Mesendoderm (in vitro differentiated cells): ENCODE measurements at regions not wholly inside any gene's neighbourhood (a gene's known extent, or its start where the extent isn't known, plus 50 kb on each side); places are given as distances from the start of the nearest gene placed in this dataset.

Experiments
- DNase-seq: peaks from one replicate; pipeline ENCODE4 v3.0.0; 2013
- H2AK5ac ChIP-seq: 2 replicates; pipeline ENCODE4 v1.6.1; 2013; ENCODE audit warnings: low read length, inconsistent platforms
- H2BK120ac ChIP-seq: 2 replicates; pipeline ENCODE4 v1.6.1; 2013; ENCODE audit warnings: low read depth, mild to moderate bottlenecking, low read length, moderate library complexity, mixed read lengths
- H2BK15ac ChIP-seq: replicated peaks from 2 replicates; pipeline ENCODE4 v1.6.1; 2013; ENCODE audit warnings: low read depth, mild to moderate bottlenecking, moderate library complexity
- H2BK5ac ChIP-seq: 2 replicates; pipeline ENCODE4 v1.6.1; 2013; ENCODE audit warnings: low read length, inconsistent platforms
- H3K18ac ChIP-seq: 2 replicates; pipeline ENCODE4 v1.6.1; 2013; ENCODE audit warnings: mild to moderate bottlenecking, low read length, mixed read lengths
- H3K23ac ChIP-seq: one replicate; pipeline ENCODE4 v1.6.1; 2013; ENCODE audit warnings: low read length
- H3K27ac ChIP-seq: 2 replicates; pipeline ENCODE4 v1.5.1; 2013; ENCODE audit warnings: low read depth, mild to moderate bottlenecking, inconsistent platforms, low read length, moderate library complexity
- H3K27me3 ChIP-seq: 2 replicates; pipeline ENCODE4 v1.6.1; 2013; ENCODE audit warnings: low read length, control low read depth, mild to moderate bottlenecking, inconsistent platforms; ENCODE audit not compliant: insufficient read depth, poor library complexity
- H3K36me3 ChIP-seq: 2 replicates; pipeline ENCODE4 v1.6.1; 2013; ENCODE audit warnings: low read length, inconsistent platforms; ENCODE audit not compliant: control insufficient read depth, insufficient read depth
- H3K4ac ChIP-seq: one replicate; pipeline ENCODE4 v1.6.1; 2013; ENCODE audit warnings: low read depth, mild to moderate bottlenecking, low read length, moderate library complexity
- H3K4me1 ChIP-seq: 2 replicates; pipeline ENCODE4 v1.6.1; 2013; ENCODE audit warnings: low read depth, low read length, inconsistent platforms; ENCODE audit not compliant: control insufficient read depth
- H3K4me2 ChIP-seq: 2 replicates; pipeline ENCODE4 v1.6.1; 2013; ENCODE audit warnings: low read length
- H3K4me3 ChIP-seq: 2 replicates; pipeline ENCODE4 v1.5.1; 2013; ENCODE audit warnings: mild to moderate bottlenecking, low read length
- H3K56ac ChIP-seq: one replicate; pipeline ENCODE4 v1.6.1; 2013; ENCODE audit warnings: low read length
- H3K79me1 ChIP-seq: 2 replicates; pipeline ENCODE4 v1.6.1; 2013; ENCODE audit warnings: low read length, inconsistent platforms
- H3K79me2 ChIP-seq: 2 replicates; pipeline ENCODE4 v1.6.1; 2013; ENCODE audit warnings: mild to moderate bottlenecking, low read length; ENCODE audit not compliant: control insufficient read depth, insufficient read depth
- H3K9ac ChIP-seq: 2 replicates; pipeline ENCODE4 v1.6.1; 2013; ENCODE audit warnings: low read length, inconsistent platforms
- H4K5ac ChIP-seq: one replicate; pipeline ENCODE4 v1.6.1; 2013; ENCODE audit warnings: low read length
- H4K8ac ChIP-seq: one replicate; pipeline ENCODE4 v1.6.1; 2013; ENCODE audit warnings: low read depth, mild to moderate bottlenecking, control low read depth, low read length, moderate library complexity
- WGBS: extraction: QIAGEN DNeasy Blood & Tissue Kit; methylation state at CpG from one replicate; pipeline ENCODE4 v1.1.7; 2013; ENCODE audit warnings: low lambda C conversion rate, missing lambda C conversion rate; ENCODE audit not compliant: insufficient coverage; ENCODE audit errors: extremely low coverage; 5-methylcytosine and 5-hydroxymethylcytosine counted together

DNA sequence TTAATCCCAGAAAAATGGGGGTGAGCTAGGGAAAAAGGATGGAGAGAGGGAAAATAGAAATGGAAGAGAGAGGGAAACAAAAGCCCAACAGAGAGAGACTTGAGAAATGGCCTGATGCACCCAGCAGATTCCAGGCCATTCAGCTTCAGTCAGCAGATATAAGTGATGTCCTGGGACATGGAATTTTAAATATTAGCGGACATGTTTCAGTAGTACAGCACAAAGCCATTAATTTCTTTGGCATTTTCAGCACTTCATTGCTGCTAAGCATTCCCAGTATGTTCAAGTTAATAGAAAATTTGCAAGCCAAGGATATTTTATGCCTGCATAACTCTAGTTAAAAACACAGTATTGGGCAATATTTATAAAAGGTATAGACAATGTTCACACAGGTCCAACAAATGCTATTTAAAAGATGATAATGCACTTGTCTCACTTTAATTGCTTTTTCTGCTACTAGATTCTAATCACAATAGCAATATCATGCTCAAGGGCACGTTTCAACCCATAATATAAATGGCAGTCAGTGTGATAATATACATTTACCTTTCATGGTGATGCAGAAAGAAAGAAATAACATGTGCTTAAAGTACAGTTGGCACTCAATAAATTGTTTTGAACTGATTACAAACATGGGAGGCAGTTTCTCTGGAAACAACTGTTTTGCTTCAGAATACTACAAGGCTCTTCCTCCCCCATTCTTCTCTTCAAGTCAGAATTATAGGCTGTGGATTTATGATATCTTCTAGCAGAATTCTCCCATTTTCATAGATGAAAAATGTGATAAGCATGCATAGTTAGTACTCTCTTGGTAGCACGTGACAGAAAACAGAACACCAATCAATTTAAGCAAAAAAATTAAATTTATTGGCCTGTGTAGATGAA, 108.1 kb upstream of the MAGI3 start:
- H3K36me3 ChIP-seq, result no peaks in the 10 kb centered on the region
- no peak overlapping the region for H2BK15ac ChIP-seq
- H3K4ac ChIP-seq, result no peak overlapping the region
- no peak overlapping the region for H4K5ac ChIP-seq
- no peak for DNase-seq
- no peaks in the 10 kb centered on the region for H3K79me1 ChIP-seq
- no peak overlapping the region for H4K8ac ChIP-seq
- no peak overlapping the region for H3K27ac ChIP-seq
- H3K4me1 ChIP-seq, result peaks cover under 1% of the 10 kb centered on the region
- no peak overlapping the region for H3K18ac ChIP-seq
- no peak overlapping the region for H3K4me2 ChIP-seq
- no peak overlapping the region for H3K56ac ChIP-seq
- no peaks in the 10 kb centered on the region for H3K27me3 ChIP-seq
- H3K79me2 ChIP-seq, result no peaks in the 10 kb centered on the region
- H3K23ac ChIP-seq, result no peak overlapping the region
- no peak overlapping the region for H2BK5ac ChIP-seq
- WGBS, result no CpG with 5 or more reads among the region's 3 CpGs
- no peak overlapping the region for H2BK120ac ChIP-seq
- no peak overlapping the region for H2AK5ac ChIP-seq
- no peak overlapping the region for H3K4me3 ChIP-seq
- H3K9ac ChIP-seq, result no peak overlapping the region

DNA sequence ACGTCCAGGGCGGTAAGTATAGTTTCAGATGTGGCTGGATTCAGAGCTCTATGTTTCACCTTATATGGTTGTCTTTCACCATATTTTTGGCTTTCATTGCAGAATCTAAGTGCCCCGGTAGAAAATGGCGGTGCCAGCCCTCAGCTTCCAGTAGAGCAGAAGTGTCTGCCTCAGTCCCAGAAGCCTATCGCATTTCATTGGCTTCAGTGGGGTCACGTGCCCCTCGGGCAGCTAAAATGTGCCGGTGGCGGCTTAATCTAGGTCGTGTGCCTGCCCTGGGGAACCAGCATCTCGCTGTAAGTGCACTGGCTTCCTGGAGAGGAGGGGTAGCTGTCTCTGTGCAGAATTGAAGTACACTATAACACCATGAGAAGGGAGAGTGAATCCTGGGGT, 107.4 kb upstream of the MAGI3 start:
- no peak overlapping the region for H3K56ac ChIP-seq
- no peaks in the 10 kb centered on the region for H3K27me3 ChIP-seq
- no peak overlapping the region for H2BK15ac ChIP-seq
- no peaks in the 10 kb centered on the region for H3K4me1 ChIP-seq
- H3K23ac ChIP-seq, result no peak overlapping the region
- H3K4me3 ChIP-seq, result no peak overlapping the region
- H2BK5ac ChIP-seq, result no peak overlapping the region
- no peak overlapping the region for H3K18ac ChIP-seq
- H4K5ac ChIP-seq, result no peak overlapping the region
- no peaks in the 10 kb centered on the region for H3K79me2 ChIP-seq
- H3K79me1 ChIP-seq, result no peaks in the 10 kb centered on the region
- WGBS, result no CpG with 5 or more reads among the region's 11 CpGs
- no peak overlapping the region for H3K9ac ChIP-seq
- H2BK120ac ChIP-seq, result no peak overlapping the region
- H4K8ac ChIP-seq, result no peak overlapping the region
- DNase-seq, result no peak
- no peak overlapping the region for H3K4ac ChIP-seq
- H3K4me2 ChIP-seq, result no peak overlapping the region
- no peaks in the 10 kb centered on the region for H3K36me3 ChIP-seq
- no peak overlapping the region for H2AK5ac ChIP-seq
- H3K27ac ChIP-seq, result no peak overlapping the region

DNA sequence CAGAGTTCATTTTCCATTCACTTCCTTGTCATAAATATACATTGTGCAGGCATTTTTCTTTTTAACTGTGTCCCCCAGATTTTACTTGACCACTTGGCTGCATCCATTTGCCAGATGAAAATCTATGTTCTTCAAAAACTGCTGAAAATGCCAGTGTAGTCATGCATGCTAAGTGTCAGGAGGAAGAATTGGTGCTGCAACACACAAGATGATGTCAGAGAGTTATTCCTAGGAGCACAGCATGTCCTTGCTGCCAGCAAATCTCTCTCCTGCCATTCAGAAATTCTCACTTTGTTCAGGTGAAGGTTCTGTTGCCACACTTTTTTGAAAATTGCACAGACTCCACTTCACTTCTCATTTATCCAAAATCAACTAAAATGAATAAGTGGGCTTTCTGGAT, 106.4 kb upstream of the MAGI3 start:
- Histone ChIP-seq H3K18ac (no peak overlapping the region), H4K8ac (no peak overlapping the region)

DNA sequence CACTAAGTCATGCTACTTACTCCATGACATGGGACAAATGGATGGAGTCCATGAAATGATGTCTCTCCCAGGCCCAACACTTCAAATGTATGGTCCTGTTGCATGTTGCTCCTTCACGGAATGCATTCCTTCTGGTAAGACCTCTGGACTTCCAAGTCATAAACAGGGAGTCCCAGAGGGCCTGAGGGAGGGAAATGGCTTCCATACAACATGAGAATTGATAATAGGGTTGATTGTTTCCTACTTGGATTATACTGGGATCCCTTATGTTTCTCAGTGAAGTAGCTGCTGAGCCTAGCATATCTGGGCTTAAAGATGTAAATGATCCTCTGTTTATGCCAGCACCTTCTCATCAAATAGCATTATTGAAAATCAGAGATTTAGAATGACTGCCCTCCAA, 104.2 kb upstream of the MAGI3 start:
- Histone ChIP-seq H2BK15ac (no peak overlapping the region), H3K23ac (no peak overlapping the region), H3K79me2 (no peaks in the 10 kb centered on the region), H3K79me1 (no peaks in the 10 kb centered on the region), H3K9ac (no peak overlapping the region), H4K8ac (no peak overlapping the region), H3K4ac (no peak overlapping the region), H3K4me3 (no peak overlapping the region), H3K27me3 (no peaks in the 10 kb centered on the region), H3K18ac (no peak overlapping the region), H3K27ac (no peak overlapping the region), H4K5ac (no peak overlapping the region), H2AK5ac (no peak overlapping the region), H3K36me3 (no peaks in the 10 kb centered on the region), H3K56ac (no peak overlapping the region), H3K4me2 (no peak overlapping the region), H3K4me1 (no peaks in the 10 kb centered on the region), H2BK5ac (no peak overlapping the region), H2BK120ac (no peak overlapping the region)
- no CpG with 5 or more reads among the region's 1 CpG for WGBS
- no peak for DNase-seq

More for the DNA sequence above, 106.4 kb upstream of the MAGI3 start:
- Histone ChIP-seq H3K4me3 (no peak overlapping the region), H2AK5ac (no peak overlapping the region), H2BK120ac (no peak overlapping the region), H3K56ac (no peak overlapping the region), H3K79me1 (no peaks in the 10 kb centered on the region), H3K4me1 (no peaks in the 10 kb centered on the region), H3K27me3 (no peaks in the 10 kb centered on the region), H2BK15ac (no peak overlapping the region), H3K36me3 (no peaks in the 10 kb centered on the region), H3K23ac (no peak overlapping the region), H3K4ac (no peak overlapping the region), H3K9ac (no peak overlapping the region), H3K27ac (no peak overlapping the region), H2BK5ac (no peak overlapping the region), H3K4me2 (no peak overlapping the region), H4K5ac (no peak overlapping the region), H3K79me2 (no peaks in the 10 kb centered on the region)
- no peak for DNase-seq

DNA sequence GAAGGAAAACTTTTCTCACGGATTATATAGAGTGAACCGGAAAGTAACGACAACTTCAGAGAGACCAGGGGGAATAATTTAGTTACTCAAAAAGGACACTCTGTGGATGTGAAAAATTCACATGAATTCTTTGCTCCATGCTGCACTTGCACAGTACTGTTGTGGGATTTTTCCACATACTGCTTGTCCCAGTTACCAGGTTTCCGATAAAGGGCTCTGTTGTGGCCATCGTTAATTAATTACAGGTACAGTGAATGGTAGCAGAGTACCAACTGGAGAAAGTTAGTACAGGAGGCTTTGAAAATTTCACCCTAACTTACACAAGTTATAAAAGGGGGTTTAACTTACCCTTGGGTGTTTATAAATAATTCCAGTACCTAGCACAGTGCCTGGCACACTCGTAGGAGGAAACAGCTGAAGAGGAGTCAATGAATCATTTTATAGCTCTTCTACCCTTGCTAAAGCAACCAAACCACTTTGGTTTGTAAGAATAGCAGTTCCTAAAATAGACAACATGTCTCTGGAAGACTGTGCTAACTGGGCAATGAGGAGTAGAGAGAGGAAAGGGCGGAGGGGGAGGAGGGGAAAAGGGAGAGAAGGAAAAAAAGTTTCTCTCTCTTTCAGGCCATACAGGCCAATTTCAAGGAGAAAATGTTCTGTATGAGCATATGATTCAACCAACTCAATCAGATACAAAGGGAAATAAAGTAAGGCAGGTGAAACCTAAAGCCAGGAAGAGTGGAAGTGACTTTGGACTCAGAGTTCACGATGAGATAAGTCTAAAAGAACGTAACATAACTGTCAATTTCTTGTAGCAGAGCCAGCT, 98.3 kb upstream of the MAGI3 start:
- Histone ChIP-seq H3K4me1 (no peaks in the 10 kb centered on the region), H3K4me2 (no peak overlapping the region), H4K8ac (no peak overlapping the region), H3K18ac (no peak overlapping the region), H3K9ac (no peak overlapping the region), H3K56ac (no peak overlapping the region), H2BK120ac (no peak overlapping the region), H2AK5ac (no peak overlapping the region), H3K27me3 (no peaks in the 10 kb centered on the region), H3K27ac (no peak overlapping the region), H3K79me1 (no peaks in the 10 kb centered on the region), H3K23ac (no peak overlapping the region), H4K5ac (no peak overlapping the region), H3K79me2 (no peaks in the 10 kb centered on the region), H2BK15ac (no peak overlapping the region), H2BK5ac (no peak overlapping the region), H3K4ac (no peak overlapping the region), H3K36me3 (no peaks in the 10 kb centered on the region), H3K4me3 (no peak overlapping the region)
- DNase-seq, result no peak
- no CpG with 5 or more reads among the region's 9 CpGs for WGBS
